Epithelial cell of esophagus (primary cell): ENCODE measurements at regions not wholly inside any gene's neighbourhood (a gene's known extent, or its start where the extent isn't known, plus 50 kb on each side); places are given as distances from the start of the nearest gene placed in this dataset.

Experiments used
- DNase-seq: peaks from one replicate; pipeline ENCODE4 v3.0.0; 2010; ENCODE audit warnings: low read depth
- H3K4me3 ChIP-seq: 2 replicates; pipeline ENCODE4 v1.5.1; 2011; ENCODE audit warnings: mild to moderate bottlenecking, low read length, control low read depth
- TF ChIP-seq, protein P1 (sequence below): IDR thresholded peaks from 2 replicates; pipeline ENCODE4 v1.5.1; 2011; ENCODE audit warnings: low read depth, mild to moderate bottlenecking, low read length, control low read depth, inconsistent platforms; ENCODE audit not compliant: insufficient read depth; ENCODE audit errors: missing control alignments

DNA sequence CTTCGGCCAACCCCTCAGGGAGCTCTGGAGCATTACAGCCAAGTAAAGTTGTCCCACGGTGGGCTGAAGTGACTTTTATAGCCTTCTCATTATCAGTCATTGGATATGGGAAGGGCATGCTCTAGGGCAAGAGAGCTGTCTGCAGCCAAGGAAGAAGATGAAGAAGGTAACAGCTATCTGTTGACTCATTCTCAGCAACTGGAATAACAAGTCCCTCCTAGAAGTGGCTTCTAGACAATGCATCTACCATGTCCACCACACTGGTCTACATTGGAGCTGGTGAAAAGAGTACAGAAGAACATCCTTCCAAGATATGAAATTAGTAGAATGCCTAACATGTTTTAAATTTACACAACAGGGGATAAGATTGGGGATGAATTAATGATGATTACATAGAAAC lies 524.2 kb downstream of the ACTL7B start:
- no peak overlapping the region for H3K4me3 ChIP-seq
- TF ChIP-seq, protein P1, sequence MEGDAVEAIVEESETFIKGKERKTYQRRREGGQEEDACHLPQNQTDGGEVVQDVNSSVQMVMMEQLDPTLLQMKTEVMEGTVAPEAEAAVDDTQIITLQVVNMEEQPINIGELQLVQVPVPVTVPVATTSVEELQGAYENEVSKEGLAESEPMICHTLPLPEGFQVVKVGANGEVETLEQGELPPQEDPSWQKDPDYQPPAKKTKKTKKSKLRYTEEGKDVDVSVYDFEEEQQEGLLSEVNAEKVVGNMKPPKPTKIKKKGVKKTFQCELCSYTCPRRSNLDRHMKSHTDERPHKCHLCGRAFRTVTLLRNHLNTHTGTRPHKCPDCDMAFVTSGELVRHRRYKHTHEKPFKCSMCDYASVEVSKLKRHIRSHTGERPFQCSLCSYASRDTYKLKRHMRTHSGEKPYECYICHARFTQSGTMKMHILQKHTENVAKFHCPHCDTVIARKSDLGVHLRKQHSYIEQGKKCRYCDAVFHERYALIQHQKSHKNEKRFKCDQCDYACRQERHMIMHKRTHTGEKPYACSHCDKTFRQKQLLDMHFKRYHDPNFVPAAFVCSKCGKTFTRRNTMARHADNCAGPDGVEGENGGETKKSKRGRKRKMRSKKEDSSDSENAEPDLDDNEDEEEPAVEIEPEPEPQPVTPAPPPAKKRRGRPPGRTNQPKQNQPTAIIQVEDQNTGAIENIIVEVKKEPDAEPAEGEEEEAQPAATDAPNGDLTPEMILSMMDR = no peak
- DNase-seq = peak; percentile 74

DNA sequence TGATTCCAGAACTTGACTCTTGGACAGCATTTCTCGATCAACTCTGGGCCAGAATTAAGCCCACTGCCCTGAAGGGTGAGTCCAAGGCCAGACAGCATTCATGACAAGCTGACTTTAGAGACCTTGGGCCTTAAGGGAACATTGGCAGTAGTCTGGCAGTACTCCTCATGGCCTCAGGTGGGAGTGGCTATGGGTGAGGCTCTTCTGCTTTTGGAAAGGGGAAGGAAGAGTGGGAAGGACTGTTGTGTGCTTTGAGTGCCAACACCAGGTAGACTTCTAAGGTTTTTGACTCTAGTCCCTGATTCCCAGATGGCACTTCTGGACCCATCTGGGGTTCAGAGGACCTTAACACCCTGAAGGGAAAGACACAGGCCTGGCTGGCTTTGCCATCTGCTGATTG lies 530.4 kb downstream of the ACTL7B start:
- no peak for DNase-seq
- TF ChIP-seq, protein P1 = no peak

DNA sequence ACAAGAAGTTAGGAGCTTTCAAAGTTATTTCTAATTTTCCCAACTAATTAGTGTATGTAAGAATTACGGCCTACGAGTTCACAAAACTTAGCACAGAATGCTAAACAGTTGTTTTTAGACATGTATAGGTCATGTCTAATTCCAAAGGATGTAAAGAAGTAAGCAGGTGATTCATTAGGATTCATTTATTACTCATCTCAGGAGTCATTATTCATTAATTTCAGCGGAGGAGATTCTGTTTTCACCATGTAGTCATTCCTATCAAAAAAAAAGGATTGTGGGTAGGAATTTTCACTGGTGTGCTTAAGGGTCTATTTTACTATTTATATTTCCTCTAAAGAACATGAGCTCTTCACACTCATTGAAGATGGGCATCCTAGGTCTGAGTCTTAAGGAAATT lies 532.2 kb downstream of the ACTL7B start:
- DNase-seq = peak; percentile 78
- H3K4me3 ChIP-seq = no peak overlapping the region
- TF ChIP-seq, protein P1 = no peak

More for the DNA sequence above, 530.4 kb downstream of the ACTL7B start:
- H3K4me3 ChIP-seq = no peak overlapping the region

DNA sequence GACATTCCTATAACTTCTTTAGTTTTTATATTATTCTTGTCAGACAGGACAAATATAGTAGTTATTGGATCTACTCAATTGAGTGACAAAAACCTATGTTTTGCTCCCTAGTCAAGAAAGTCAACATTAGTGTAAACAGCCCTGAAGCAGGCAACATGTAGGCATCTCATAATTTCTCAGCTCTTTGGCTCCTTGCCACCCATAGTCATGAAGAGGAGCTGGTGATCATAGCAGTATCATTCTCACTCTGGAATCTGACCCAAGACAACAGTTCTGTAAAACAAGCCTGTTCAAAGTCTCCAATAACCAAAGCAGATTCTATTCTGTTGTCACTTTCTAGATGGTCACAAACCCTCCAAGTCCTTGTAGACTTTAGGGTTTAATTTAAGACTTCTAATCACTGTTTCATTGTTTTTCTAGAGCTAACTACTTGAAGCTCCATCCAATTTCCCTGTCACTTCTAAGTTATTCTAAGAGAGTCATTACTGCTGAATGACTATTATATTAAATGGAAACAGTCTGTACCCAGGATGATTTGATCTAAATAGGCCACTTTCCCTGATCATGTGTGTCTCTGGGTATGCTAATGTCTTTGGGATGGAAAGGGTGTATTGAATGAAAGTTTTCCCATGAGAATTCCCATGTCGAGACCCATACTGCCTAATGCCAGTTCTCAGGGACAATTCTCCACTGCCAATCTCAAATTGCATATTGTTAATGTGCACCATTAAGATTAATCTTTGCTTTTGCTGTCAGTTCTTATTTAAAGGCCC lies 533.3 kb downstream of the ACTL7B start:
- TF ChIP-seq, protein P1 = no peak
- H3K4me3 ChIP-seq = no peak overlapping the region
- DNase-seq = peak; percentile 77

DNA sequence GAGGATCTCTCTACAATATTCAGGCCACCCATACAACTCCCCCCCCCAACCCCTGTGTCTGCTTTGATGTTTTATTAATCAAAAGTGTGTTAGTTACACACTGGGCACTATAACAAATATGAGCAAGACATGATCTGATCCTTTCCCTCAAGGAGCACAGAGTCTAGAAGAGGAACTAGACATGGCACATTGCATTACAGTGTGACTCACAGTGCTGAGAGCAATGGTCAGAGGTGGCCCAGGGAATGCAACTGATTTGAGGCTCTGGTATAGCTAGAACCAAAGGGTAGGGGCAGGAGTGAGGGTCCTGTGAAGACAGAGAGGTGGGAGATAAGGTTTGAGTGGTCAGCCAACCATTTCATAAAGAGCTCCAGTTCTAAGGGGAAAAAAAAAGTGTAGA lies 539.2 kb downstream of the ACTL7B start:
- peak; percentile 45 for DNase-seq
- no peak overlapping the region for H3K4me3 ChIP-seq
- TF ChIP-seq, protein P1 = no peak

DNA sequence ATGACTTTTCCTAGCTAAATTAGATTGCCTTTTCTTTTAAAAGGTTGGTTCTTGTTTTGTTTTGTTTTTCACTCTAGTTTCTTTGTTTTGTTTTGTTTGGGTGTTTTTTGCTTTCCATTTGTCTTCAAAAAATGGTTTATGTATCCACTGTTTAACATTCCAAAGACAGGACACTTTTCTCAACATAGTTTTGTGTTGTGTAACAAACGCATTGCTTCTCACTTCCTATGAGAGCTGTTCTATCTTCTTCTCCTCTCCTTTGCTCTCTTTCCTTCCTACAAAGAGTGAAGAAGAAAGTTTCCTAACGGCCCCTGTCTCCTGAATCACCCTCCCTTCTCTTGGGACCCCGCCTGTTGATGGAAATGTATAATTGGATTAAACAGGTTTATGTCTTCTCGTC lies 539.7 kb downstream of the ACTL7B start:
- TF ChIP-seq, protein P1 = no peak
- DNase-seq = no peak
- H3K4me3 ChIP-seq = no peak overlapping the region

DNA sequence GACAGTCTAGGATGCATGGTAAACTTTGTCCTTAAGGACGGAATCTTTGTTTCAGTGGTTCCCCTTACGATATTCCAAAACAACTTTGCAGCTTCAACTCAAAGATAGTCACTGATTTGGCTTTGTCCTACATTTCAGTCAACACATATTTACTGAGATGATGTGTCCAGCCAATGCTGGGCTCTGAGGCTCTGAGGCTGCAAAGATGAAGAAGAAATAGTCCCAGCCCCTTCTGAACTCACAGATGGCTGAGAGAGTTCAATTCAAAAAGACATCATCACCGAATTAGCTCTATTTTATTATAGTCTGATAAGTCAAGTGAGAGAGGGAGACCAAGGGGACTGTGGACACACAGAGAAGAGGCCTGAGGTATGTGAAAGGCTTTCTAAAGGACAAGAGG lies 544.0 kb downstream of the ACTL7B start:
- no peak overlapping the region for H3K4me3 ChIP-seq
- TF ChIP-seq, protein P1 = no peak
- no peak for DNase-seq
